ENCODE measurements at regions not wholly inside any gene's neighbourhood (a gene's known extent, or its start where the extent isn't known, plus 50 kb on each side); places are given as distances from the start of the nearest gene placed in this dataset.

GRCh38 chr4:116838609-116839008 is 246.8 kb downstream of the TRAM1L1 start:
- TF ChIP-seq CTCF (IDR thresholded peaks at IDR 0.05) (no peak), ZFX (IDR thresholded peaks at IDR 0.05; ENCODE audit: borderline replicate concordance) (no peak)

All from 22Rv1 (cell line).